Astrocyte (in vitro differentiated cells and primary cell): ENCODE measurements at regions not wholly inside any gene's neighbourhood (a gene's known extent, or its start where the extent isn't known, plus 50 kb on each side); places are given as distances from the start of the nearest gene placed in this dataset.

Experiments used
- CTCF ChIP-seq: IDR thresholded peaks from 2 replicates; pipeline ENCODE4 v1.5.1; 2011; ENCODE audit warnings: low read depth, mild to moderate bottlenecking, inconsistent platforms, low read length, moderate library complexity; ENCODE audit not compliant: insufficient read depth
- EZH2 ChIP-seq: IDR thresholded peaks from 2 replicates; pipeline ENCODE4 v1.6.1; 2012; ENCODE audit warnings: mild to moderate bottlenecking, low read length, inconsistent platforms; ENCODE audit not compliant: insufficient read depth

GRCh38 chr15:99508311-99508645 is 57.5 kb upstream of the MEF2A start:
- TF ChIP-seq CTCF (no peak), EZH2 (no peak)
